Adrenal gland (tissue), 5 donors: ENCODE measurements at regions not wholly inside any gene's neighbourhood (a gene's known extent, or its start where the extent isn't known, plus 50 kb on each side); places are given as distances from the start of the nearest gene placed in this dataset.

Source experiments
- POLR2A ChIP-seq, 2 donors: fragments of 450-650 bp; IDR thresholded peaks; one replicate each; pipeline ENCODE4 v1.6.1; 2017; ENCODE audit warnings: antibody characterized with exemption in 2 of 2, mild to moderate bottlenecking in 2 of 2, moderate library complexity in 1 of 2
- TF ChIP-seq, protein P1 (sequence below), 6 experiments: fragments of 450-650 bp in 4 of 6; fragments of 200-600 bp in 2 of 6; sonication (generic) in 1 of 6; IDR thresholded peaks; 1 replicate in 5 of 6; 2 replicates in 1 of 6; pipeline versions ENCODE4 v1.5.1 to v1.8.0; 2016 to 2021; ENCODE audit warnings: antibody characterized with exemption in 6 of 6, mild to moderate bottlenecking in 2 of 6, moderate library complexity in 1 of 6
- donor health status: DM: no; HTN: no; CAD: no.

DNA sequence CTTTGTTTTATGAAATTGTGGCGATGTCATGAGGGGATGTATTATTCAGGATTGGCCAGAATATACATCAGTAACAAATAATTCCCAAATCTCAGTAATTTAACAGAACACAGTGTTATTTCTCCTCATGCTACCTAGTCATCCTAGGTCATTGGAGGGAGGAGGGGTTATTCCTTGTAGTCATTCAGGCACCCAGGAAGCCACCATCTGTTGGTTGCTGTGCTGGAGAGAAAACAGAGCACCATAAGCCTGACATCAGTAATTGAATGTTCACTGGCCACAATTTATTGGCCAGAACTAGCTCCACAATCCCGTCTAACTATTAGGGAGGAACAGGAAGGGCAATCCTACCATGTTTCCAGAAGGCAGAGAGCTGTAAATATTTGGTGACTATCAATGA, 303.5 kb upstream of the CELF4 start:
- TF ChIP-seq, protein P1, sequence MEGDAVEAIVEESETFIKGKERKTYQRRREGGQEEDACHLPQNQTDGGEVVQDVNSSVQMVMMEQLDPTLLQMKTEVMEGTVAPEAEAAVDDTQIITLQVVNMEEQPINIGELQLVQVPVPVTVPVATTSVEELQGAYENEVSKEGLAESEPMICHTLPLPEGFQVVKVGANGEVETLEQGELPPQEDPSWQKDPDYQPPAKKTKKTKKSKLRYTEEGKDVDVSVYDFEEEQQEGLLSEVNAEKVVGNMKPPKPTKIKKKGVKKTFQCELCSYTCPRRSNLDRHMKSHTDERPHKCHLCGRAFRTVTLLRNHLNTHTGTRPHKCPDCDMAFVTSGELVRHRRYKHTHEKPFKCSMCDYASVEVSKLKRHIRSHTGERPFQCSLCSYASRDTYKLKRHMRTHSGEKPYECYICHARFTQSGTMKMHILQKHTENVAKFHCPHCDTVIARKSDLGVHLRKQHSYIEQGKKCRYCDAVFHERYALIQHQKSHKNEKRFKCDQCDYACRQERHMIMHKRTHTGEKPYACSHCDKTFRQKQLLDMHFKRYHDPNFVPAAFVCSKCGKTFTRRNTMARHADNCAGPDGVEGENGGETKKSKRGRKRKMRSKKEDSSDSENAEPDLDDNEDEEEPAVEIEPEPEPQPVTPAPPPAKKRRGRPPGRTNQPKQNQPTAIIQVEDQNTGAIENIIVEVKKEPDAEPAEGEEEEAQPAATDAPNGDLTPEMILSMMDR (IDR thresholded peaks at IDR 0.05) = no peak
- no peak for TF ChIP-seq POLR2A (IDR thresholded peaks at IDR 0.05)
